ENCODE measurements at regions not wholly inside any gene's neighbourhood (a gene's known extent, or its start where the extent isn't known, plus 50 kb on each side); places are given as distances from the start of the nearest gene placed in this dataset.

DNA sequence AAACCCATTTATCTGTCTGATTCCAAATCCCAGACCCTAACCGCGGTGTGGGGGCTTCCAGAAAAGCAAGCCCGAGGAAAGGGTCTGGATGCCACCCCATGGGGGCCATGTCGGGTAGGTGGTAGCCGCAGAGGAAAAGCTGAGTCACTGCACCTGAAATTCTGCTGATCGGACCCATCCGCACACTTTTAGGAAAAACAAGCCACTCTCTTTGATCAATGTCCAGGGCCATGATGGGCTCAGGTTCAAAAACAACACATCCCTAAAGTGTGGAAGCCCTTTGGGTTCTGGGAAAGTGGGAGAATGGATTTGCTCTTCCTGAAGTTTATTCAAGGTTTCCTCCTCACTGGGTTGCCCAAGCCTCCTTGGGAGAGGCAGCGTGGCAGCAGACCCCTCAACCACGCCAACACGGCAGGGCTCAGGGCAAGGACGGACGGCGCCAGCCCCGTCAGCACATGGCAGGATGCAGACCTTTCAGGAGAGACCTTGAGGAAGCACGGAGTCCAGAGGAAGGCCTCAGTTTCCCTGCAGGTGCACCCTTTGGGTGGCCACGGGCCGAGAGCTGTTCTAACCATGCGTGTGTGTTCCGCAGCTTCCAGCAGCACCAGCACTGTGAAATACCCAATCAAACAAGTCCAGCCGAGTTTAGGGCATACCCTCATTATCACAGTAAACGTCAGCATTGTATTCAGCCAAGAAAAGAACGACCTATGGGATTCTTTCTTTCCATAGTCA is 367.0 kb downstream of the FOXL1 start:
- ChIA-PET CTCF (no interaction called here), POLR2A (no interaction called here)
- TF ChIP-seq ZNF426 (tag by site-specific recombination; IDR thresholded peaks at IDR 0.05) (no peak), ZEB2 (tag by site-specific recombination; IDR thresholded peaks at IDR 0.05) (no peak), ZNF112 (tag by site-specific recombination; IDR thresholded peaks at IDR 0.05) (no peak), SP7 (tag by site-specific recombination; IDR thresholded peaks at IDR 0.05) (no peak)
- Histone ChIP-seq H3K36me3 (ENCODE audit: control insufficient read depth in 2 of 2, insufficient read depth in 1 of 2, low read length in 2 of 2) (no peaks in the 10 kb centered on the region), H3K27ac (ENCODE audit: extremely low read depth, low read depth, low read length) (no peak overlapping the region), H3K4me1 (ENCODE audit: control insufficient read depth, insufficient read depth, low read length) (no peaks in the 10 kb centered on the region), H3K9me3 (ENCODE audit: control insufficient read depth, insufficient read depth, low read depth, low read length) (no peaks in the 10 kb centered on the region), H3K4me3 (ENCODE audit: low read depth, low read length) (no peak overlapping the region)

DNA sequence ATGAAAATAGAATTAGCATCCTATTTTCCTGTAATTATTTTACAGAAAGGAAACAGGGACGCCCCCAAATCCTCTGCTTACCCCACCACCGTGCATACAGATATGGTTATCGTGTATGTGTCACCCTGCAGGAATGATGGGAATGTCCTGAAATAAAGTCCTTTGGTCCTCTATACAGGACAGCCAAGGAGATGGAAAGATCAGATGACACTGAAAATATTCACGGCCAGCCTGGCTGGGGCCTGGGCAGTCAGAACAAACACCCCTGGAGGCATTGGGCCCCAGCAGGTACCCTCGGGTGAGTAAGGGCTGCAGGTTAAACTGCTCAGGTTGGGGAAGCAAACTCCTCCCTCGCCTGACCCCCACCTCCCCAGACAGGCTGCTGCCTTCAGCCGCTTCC is 368.0 kb downstream of the FOXL1 start:
- H3K4me1 ChIP-seq (ENCODE audit: control insufficient read depth, insufficient read depth, low read length) = no peaks in the 10 kb centered on the region
- H3K9me3 ChIP-seq (ENCODE audit: control insufficient read depth, insufficient read depth, low read depth, low read length) = no peaks in the 10 kb centered on the region
- CTCF ChIA-PET = interaction anchor here (0.6 to 0.7 kb wide), 4 partner anchors 15 to 650 kb away, joined by 3 read pairs; no protein-coding TSS in a partner anchor
- POLR2A ChIA-PET = no interaction called here
- TF ChIP-seq GLIS1 (tag by site-specific recombination; IDR thresholded peaks at IDR 0.05) (peak; percentile 84), ZNF140 (tag by site-specific recombination; IDR thresholded peaks at IDR 0.05) (no peak), ZNF585B (tag by site-specific recombination; IDR thresholded peaks at IDR 0.05) (no peak)
- TF ChIP-seq, protein P1, sequence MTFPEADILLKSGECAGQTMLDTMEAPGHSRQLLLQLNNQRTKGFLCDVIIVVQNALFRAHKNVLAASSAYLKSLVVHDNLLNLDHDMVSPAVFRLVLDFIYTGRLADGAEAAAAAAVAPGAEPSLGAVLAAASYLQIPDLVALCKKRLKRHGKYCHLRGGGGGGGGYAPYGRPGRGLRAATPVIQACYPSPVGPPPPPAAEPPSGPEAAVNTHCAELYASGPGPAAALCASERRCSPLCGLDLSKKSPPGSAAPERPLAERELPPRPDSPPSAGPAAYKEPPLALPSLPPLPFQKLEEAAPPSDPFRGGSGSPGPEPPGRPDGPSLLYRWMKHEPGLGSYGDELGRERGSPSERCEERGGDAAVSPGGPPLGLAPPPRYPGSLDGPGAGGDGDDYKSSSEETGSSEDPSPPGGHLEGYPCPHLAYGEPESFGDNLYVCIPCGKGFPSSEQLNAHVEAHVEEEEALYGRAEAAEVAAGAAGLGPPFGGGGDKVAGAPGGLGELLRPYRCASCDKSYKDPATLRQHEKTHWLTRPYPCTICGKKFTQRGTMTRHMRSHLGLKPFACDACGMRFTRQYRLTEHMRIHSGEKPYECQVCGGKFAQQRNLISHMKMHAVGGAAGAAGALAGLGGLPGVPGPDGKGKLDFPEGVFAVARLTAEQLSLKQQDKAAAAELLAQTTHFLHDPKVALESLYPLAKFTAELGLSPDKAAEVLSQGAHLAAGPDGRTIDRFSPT (tag by site-specific recombination; IDR thresholded peaks at IDR 0.05) = 0 out of 2 replicates have a peak, but pooled peaks have one; percentile 29
- no peaks in the 10 kb centered on the region for H3K36me3 ChIP-seq (ENCODE audit: control insufficient read depth in 2 of 2, insufficient read depth in 1 of 2, low read length in 2 of 2)
- H3K27ac ChIP-seq (ENCODE audit: extremely low read depth, low read depth, low read length) = no peak overlapping the region
- H3K4me3 ChIP-seq (ENCODE audit: low read depth, low read length) = no peak overlapping the region

DNA sequence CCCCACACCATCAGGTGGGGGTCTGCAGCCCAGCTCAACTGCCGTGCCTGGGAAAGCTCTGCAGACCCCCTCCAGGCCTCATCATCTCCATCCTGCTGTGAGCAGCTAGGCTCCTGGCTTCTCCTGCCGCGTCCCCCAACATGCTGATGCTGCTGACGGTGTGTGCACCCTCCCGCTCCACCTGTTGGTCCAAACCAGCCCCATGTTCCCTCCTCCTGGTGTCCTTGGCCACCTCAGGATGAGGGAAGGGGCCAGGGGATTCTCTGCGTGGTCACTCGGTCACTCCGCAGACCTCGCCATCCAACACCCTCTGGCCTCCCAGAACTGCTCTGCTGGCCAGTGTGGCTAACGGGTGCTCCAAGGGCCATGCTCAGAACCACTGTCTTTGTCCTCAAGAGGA is 368.6 kb downstream of the FOXL1 start:
- no peaks in the 10 kb centered on the region for H3K9me3 ChIP-seq (ENCODE audit: control insufficient read depth, insufficient read depth, low read depth, low read length)
- no peaks in the 10 kb centered on the region for H3K4me1 ChIP-seq (ENCODE audit: control insufficient read depth, insufficient read depth, low read length)
- no peak overlapping the region for H3K27ac ChIP-seq (ENCODE audit: extremely low read depth, low read depth, low read length)
- ChIA-PET POLR2A (no interaction called here), CTCF (interaction anchor here (0.7 kb wide), 2 partner anchors 117 to 649 kb away, joined by 3 read pairs; no protein-coding TSS in a partner anchor)
- H3K36me3 ChIP-seq (ENCODE audit: control insufficient read depth in 2 of 2, insufficient read depth in 1 of 2, low read length in 2 of 2) = no peaks in the 10 kb centered on the region
- TF ChIP-seq SCRT2 (tag by site-specific recombination; IDR thresholded peaks at IDR 0.05) = peak; percentile 76
- TF ChIP-seq, protein P2, sequence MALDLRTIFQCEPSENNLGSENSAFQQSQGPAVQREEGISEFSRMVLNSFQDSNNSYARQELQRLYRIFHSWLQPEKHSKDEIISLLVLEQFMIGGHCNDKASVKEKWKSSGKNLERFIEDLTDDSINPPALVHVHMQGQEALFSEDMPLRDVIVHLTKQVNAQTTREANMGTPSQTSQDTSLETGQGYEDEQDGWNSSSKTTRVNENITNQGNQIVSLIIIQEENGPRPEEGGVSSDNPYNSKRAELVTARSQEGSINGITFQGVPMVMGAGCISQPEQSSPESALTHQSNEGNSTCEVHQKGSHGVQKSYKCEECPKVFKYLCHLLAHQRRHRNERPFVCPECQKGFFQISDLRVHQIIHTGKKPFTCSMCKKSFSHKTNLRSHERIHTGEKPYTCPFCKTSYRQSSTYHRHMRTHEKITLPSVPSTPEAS (tag by site-specific recombination; IDR thresholded peaks at IDR 0.05) = no peak
- no peak overlapping the region for H3K4me3 ChIP-seq (ENCODE audit: low read depth, low read length)

DNA sequence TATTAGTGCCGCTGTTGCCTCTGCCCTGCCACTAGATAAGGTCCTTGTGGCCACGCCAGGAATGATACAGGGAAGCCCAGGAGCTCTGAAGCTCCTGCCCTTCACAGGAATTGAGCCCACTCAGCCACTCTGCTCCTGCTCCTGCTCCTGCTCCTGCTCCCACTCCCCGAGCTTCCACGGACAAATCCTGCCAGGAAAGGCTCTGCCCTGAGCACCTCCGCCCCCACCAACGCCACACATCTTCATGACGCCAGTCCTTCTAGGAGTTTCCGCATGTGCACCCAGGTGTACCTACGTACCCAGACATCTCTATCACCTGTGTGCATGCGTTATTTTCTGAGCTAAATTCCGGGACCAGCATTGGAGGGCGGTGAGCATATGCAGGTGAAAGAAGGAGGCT is 369.1 kb downstream of the C16orf95 start:
- ChIA-PET CTCF (interaction anchor here (0.6 kb wide), 1 partner anchor 412 kb away, joined by 3 read pairs; no protein-coding TSS in a partner anchor), POLR2A (no interaction called here)
- TF ChIP-seq, protein P3, sequence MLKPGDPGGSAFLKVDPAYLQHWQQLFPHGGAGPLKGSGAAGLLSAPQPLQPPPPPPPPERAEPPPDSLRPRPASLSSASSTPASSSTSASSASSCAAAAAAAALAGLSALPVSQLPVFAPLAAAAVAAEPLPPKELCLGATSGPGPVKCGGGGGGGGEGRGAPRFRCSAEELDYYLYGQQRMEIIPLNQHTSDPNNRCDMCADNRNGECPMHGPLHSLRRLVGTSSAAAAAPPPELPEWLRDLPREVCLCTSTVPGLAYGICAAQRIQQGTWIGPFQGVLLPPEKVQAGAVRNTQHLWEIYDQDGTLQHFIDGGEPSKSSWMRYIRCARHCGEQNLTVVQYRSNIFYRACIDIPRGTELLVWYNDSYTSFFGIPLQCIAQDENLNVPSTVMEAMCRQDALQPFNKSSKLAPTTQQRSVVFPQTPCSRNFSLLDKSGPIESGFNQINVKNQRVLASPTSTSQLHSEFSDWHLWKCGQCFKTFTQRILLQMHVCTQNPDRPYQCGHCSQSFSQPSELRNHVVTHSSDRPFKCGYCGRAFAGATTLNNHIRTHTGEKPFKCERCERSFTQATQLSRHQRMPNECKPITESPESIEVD (tag by site-specific recombination; IDR thresholded peaks at IDR 0.05) = no peak
- TF ChIP-seq ZNF596 (tag by site-specific recombination; IDR thresholded peaks at IDR 0.05) = no peak
- TF ChIP-seq ZSCAN16 (tag by site-specific recombination; IDR thresholded peaks at IDR 0.05) = no peak
- TF ChIP-seq, protein P4, sequence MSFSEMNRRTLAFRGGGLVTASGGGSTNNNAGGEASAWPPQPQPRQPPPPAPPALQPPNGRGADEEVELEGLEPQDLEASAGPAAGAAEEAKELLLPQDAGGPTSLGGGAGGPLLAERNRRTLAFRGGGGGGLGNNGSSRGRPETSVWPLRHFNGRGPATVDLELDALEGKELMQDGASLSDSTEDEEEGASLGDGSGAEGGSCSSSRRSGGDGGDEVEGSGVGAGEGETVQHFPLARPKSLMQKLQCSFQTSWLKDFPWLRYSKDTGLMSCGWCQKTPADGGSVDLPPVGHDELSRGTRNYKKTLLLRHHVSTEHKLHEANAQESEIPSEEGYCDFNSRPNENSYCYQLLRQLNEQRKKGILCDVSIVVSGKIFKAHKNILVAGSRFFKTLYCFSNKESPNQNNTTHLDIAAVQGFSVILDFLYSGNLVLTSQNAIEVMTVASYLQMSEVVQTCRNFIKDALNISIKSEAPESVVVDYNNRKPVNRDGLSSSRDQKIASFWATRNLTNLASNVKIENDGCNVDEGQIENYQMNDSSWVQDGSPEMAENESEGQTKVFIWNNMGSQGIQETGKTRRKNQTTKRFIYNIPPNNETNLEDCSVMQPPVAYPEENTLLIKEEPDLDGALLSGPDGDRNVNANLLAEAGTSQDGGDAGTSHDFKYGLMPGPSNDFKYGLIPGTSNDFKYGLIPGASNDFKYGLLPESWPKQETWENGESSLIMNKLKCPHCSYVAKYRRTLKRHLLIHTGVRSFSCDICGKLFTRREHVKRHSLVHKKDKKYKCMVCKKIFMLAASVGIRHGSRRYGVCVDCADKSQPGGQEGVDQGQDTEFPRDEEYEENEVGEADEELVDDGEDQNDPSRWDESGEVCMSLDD (tag by site-specific recombination; IDR thresholded peaks at IDR 0.05) = no peak
- TF ChIP-seq ZNF132 (tag by site-specific recombination; IDR thresholded peaks at IDR 0.05; ENCODE audit: borderline replicate concordance) = no peak
- TF ChIP-seq, protein P5, sequence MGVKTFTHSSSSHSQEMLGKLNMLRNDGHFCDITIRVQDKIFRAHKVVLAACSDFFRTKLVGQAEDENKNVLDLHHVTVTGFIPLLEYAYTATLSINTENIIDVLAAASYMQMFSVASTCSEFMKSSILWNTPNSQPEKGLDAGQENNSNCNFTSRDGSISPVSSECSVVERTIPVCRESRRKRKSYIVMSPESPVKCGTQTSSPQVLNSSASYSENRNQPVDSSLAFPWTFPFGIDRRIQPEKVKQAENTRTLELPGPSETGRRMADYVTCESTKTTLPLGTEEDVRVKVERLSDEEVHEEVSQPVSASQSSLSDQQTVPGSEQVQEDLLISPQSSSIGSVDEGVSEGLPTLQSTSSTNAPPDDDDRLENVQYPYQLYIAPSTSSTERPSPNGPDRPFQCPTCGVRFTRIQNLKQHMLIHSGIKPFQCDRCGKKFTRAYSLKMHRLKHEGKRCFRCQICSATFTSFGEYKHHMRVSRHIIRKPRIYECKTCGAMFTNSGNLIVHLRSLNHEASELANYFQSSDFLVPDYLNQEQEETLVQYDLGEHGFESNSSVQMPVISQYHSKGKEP (tag by site-specific recombination; IDR thresholded peaks at IDR 0.05) = no peak
- no peak for TF ChIP-seq ZNF223 (tag by site-specific recombination; IDR thresholded peaks at IDR 0.05)
- no peak for TF ChIP-seq GFI1B (tag by site-specific recombination; IDR thresholded peaks at IDR 0.05)

More for the DNA sequence above, 369.1 kb downstream of the C16orf95 start:
- Histone ChIP-seq H3K4me1 (ENCODE audit: control insufficient read depth, insufficient read depth, low read length) (no peaks in the 10 kb centered on the region), H3K27ac (ENCODE audit: extremely low read depth, low read depth, low read length) (no peak overlapping the region), H3K36me3 (ENCODE audit: control insufficient read depth in 2 of 2, insufficient read depth in 1 of 2, low read length in 2 of 2) (no peaks in the 10 kb centered on the region), H3K9me3 (ENCODE audit: control insufficient read depth, insufficient read depth, low read depth, low read length) (no peaks in the 10 kb centered on the region), H3K4me3 (ENCODE audit: low read depth, low read length) (no peak overlapping the region)
